Psoas muscle (tissue), 7 donors: ENCODE measurements at regions not wholly inside any gene's neighbourhood (a gene's known extent, or its start where the extent isn't known, plus 50 kb on each side); places are given as distances from the start of the nearest gene placed in this dataset.

Experiments
- ATAC-seq, 4 donors: fragments of 200-7000 bp; cut with Tn5 transposase; one replicate each; pipeline ENCODE4 v1.9.1; 2020; ENCODE audit warnings: moderate library complexity in 3 of 4, mild to moderate bottlenecking in 2 of 4
- DNase-seq, 2 donors: peaks; one replicate each; pipeline ENCODE4 v3.0.0-alpha.2; 2020
- H3K27ac ChIP-seq: fragments of 200-600 bp; one replicate; pipeline ENCODE4 v1.8.0; 2022
- H3K27me3 ChIP-seq, 3 donors: fragments of 200-600 bp in 1 of 3; one replicate each; pipeline versions ENCODE4 v1.6.1 to v1.8.0; 2013 to 2022; ENCODE audit warnings: low read length in 2 of 3, mild to moderate bottlenecking in 2 of 3, moderate library complexity in 1 of 3; ENCODE audit not compliant: insufficient read depth in 3 of 3
- H3K36me3 ChIP-seq, 2 donors: fragments of 200-600 bp in 1 of 2; one replicate each; pipeline versions ENCODE4 v1.6.1 to v1.8.0; 2013 to 2022; ENCODE audit warnings: low read depth in 1 of 2, mild to moderate bottlenecking in 1 of 2, moderate library complexity in 1 of 2; ENCODE audit not compliant: insufficient read depth in 1 of 2
- H3K4me1 ChIP-seq: fragments of 200-600 bp; one replicate; pipeline ENCODE4 v1.8.0; 2022
- H3K4me3 ChIP-seq: fragments of 200-600 bp; one replicate; pipeline ENCODE4 v1.8.0; 2022; ENCODE audit warnings: mild to moderate bottlenecking
- H3K9me3 ChIP-seq: fragments of 200-600 bp; one replicate; pipeline ENCODE4 v1.8.0; 2022
- CTCF ChIP-seq: fragments of 200-600 bp; IDR thresholded peaks from one replicate; pipeline ENCODE4 v1.8.0; 2022; ENCODE audit warnings: antibody characterized with exemption
- WGBS, 3 donors: extraction: QIAGEN DNeasy Blood & Tissue Kit; methylation state at CpG; one replicate each; pipeline versions ENCODE4 v1.1.6 to v1.1.7; 2013; 5-methylcytosine and 5-hydroxymethylcytosine counted together
- intact Hi-C, 2 donors: fragments of 100-400 bp; cut with DNase I; formaldehyde crosslinking; loops; one replicate each; pipeline versions ENCODE4 v1.11.0 to v1.14.2; 2022
- donor health status: healthy with polysubstance abuse.
- donor health status: DM: no; HTN: no; CAD: no; lungs with moderate emphysema.
- donor health status: Bipolar disorder and iron deficiency.
- donor health status: healthy.
- donor health status: DM: yes; HTN: yes; CAD: no.
- donor health status: DM: no; HTN: no; CAD: no.
- donor health status: DM: yes; HTN: yes; CAD: no.

DNA sequence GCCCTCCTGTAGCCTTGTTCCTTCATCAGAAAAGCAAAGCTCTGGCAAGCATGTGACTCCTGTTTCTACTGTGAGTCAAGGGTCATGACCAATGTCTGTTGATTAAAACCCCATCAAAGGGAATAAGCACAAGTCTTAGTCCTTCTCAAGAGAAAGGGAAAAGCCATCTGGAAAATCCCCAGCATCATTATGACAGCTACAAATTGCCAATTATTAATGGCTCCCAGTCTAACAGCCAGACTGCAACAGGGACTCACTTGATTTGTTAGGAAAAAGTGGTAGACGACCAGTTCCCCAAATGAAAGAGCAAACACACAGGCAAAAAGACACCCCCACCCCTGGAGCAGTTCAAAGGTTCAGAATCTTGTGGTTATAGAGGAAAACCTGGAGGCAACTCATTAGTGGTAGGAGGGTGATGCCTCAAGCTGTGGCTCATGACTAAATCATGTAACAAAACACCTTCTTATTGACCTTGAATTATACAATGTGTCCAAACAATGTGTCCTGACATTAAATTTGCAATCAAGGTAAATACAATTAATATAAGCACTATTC, 315.7 kb downstream of the HNRNPD start:
- Histone ChIP-seq H3K9me3 (no peaks in the 10 kb centered on the region), H3K4me3 (no peak overlapping the region), H3K4me1 (no peaks in the 10 kb centered on the region), H3K27me3 (no peaks in the 10 kb centered on the region), H3K36me3 (no peaks in the 10 kb centered on the region), H3K27ac (no peak overlapping the region)
- no peak for TF ChIP-seq CTCF
- no peak for DNase-seq
- WGBS, 3 donors = 5 to 27% (median 12%) methylated on average over 1 of the region's 1 CpG
- intact Hi-C loops = no loop called here
- ATAC-seq = no peak

GRCh38 chr4:82055156-82055555, 318.6 kb downstream of the HNRNPD start:
- Histone ChIP-seq H3K4me1 (no peaks in the 10 kb centered on the region), H3K36me3 (no peaks in the 10 kb centered on the region), H3K9me3 (no peaks in the 10 kb centered on the region), H3K4me3 (no peak overlapping the region), H3K27ac (no peak overlapping the region), H3K27me3 (peaks cover 0 to 2% (median 0%) of the 10 kb centered on the region in 3 donors)
- no peak for TF ChIP-seq CTCF
- DNase-seq (no peak), ATAC-seq (no peak)
- intact Hi-C loops = no loop called here
- WGBS, 3 donors = 73 to 80% (median 77%) methylated on average over 1 of the region's 1 CpG

- ATAC-seq (no peak), DNase-seq (no peak)
- intact Hi-C loops = no loop called here
These were observed 320.4 kb downstream of the HNRNPD start for GRCh38 chr4:82053396-82053795.

GRCh38 chr4:82050796-82051195, 323.0 kb downstream of the HNRNPD start:
- Histone ChIP-seq H3K36me3 (no peaks in the 10 kb centered on the region), H3K4me1 (no peaks in the 10 kb centered on the region), H3K4me3 (no peak overlapping the region), H3K27me3 (peaks cover 2 to 9% (median 6%) of the 10 kb centered on the region in 3 donors), H3K27ac (no peak overlapping the region), H3K9me3 (no peaks in the 10 kb centered on the region)
- intact Hi-C loops = no loop called here
- no peak for ATAC-seq
- 77 to 88% (median 79%) methylated on average over 2 of the region's 2 CpGs for WGBS, 3 donors
- no peak for DNase-seq
- no peak for TF ChIP-seq CTCF

More at GRCh38 chr4:82053396-82053795, 320.4 kb downstream of the HNRNPD start:
- Histone ChIP-seq H3K36me3 (no peaks in the 10 kb centered on the region), H3K9me3 (no peaks in the 10 kb centered on the region), H3K27ac (no peak overlapping the region), H3K4me3 (no peak overlapping the region), H3K27me3 (peaks cover 0 to 3% (median 2%) of the 10 kb centered on the region in 3 donors), H3K4me1 (no peaks in the 10 kb centered on the region)
- TF ChIP-seq CTCF = no peak
- WGBS, 3 donors = 85 to 87% (median 85%) methylated on average over 2 of the region's 2 CpGs

GRCh38 chr4:82049294-82049693, 324.5 kb downstream of the HNRNPD start:
- Histone ChIP-seq H3K27me3 (peaks cover 2 to 14% (median 6%) of the 10 kb centered on the region in 3 donors), H3K4me3 (no peak overlapping the region), H3K27ac (no peak overlapping the region), H3K36me3 (no peaks in the 10 kb centered on the region), H3K4me1 (no peaks in the 10 kb centered on the region), H3K9me3 (no peaks in the 10 kb centered on the region)
- intact Hi-C loops = no loop called here
- TF ChIP-seq CTCF = no peak
- 49 to 55% (median 53%) methylated on average over 1 of the region's 1 CpG for WGBS, 3 donors
- DNase-seq (no peak), ATAC-seq (no peak)
